NCI-H187 treated with DMSO at 0.1 percent for 48 hours (cell line): ENCODE measurements at regions not wholly inside any gene's neighbourhood (a gene's known extent, or its start where the extent isn't known, plus 50 kb on each side); places are given as distances from the start of the nearest gene placed in this dataset.

Source experiments
- DNase-seq: peaks from one replicate; lab custom pipeline; 2025; lab: John Stamatoyannopoulos, UW

GRCh38 chr12:41762691-41763090 is 382.0 kb downstream of the GXYLT1 start:
- no peak for DNase-seq

- no peak for DNase-seq
Observed at GRCh38 chr12:41745593-41745992, 399.1 kb downstream of the GXYLT1 start.

- no peak for DNase-seq
Observed at GRCh38 chr12:41743835-41744234, 400.8 kb downstream of the GXYLT1 start.

- DNase-seq = no peak
Observed at GRCh38 chr12:41739066-41739465, 405.6 kb downstream of the GXYLT1 start.

- no peak for DNase-seq
Observed at GRCh38 chr12:41737423-41737822, 407.3 kb downstream of the GXYLT1 start.

GRCh38 chr12:41736436-41736835 is 408.2 kb downstream of the GXYLT1 start:
- DNase-seq = no peak

GRCh38 chr12:41731691-41732090 is 413.0 kb downstream of the GXYLT1 start:
- DNase-seq = no peak

GRCh38 chr12:41731061-41731460 is 413.6 kb downstream of the GXYLT1 start:
- DNase-seq = no peak

- no peak for DNase-seq
Observed at GRCh38 chr12:41724216-41724615, 420.5 kb downstream of the GXYLT1 start.

- DNase-seq = no peak
Observed at GRCh38 chr12:41719214-41719613, 425.5 kb downstream of the GXYLT1 start.

GRCh38 chr12:41715256-41715655 is 429.4 kb downstream of the GXYLT1 start:
- no peak for DNase-seq

- DNase-seq = no peak
Observed at GRCh38 chr12:41709463-41710285, 435.0 kb downstream of the GXYLT1 start.

- no peak for DNase-seq
Observed at GRCh38 chr12:41709012-41709411, 435.7 kb downstream of the GXYLT1 start.

GRCh38 chr12:41706376-41706775 is 438.3 kb downstream of the GXYLT1 start:
- DNase-seq = no peak

GRCh38 chr12:41701943-41702601 is 442.6 kb downstream of the GXYLT1 start:
- DNase-seq = no peak

GRCh38 chr12:41700940-41701339 is 443.7 kb downstream of the GXYLT1 start:
- DNase-seq = no peak

- DNase-seq = no peak
Observed at GRCh38 chr12:41699658-41700057, 445.0 kb downstream of the GXYLT1 start.

- no peak for DNase-seq
Observed at GRCh38 chr12:41697161-41697560, 447.5 kb downstream of the GXYLT1 start.

GRCh38 chr12:41684997-41685396 is 459.7 kb downstream of the GXYLT1 start:
- DNase-seq = peak; percentile 32

- DNase-seq = no peak
Observed at GRCh38 chr12:41683513-41684240, 461.0 kb downstream of the GXYLT1 start.

GRCh38 chr12:41683023-41683422 is 461.7 kb downstream of the GXYLT1 start:
- DNase-seq = no peak

- DNase-seq = no peak
Observed at GRCh38 chr12:41681898-41682297, 462.8 kb downstream of the GXYLT1 start.

- no peak for DNase-seq
Observed at GRCh38 chr12:41680155-41680554, 464.5 kb downstream of the GXYLT1 start.
